Common myeloid progenitor, CD34-positive (primary cell): ENCODE measurements at regions not wholly inside any gene's neighbourhood (a gene's known extent, or its start where the extent isn't known, plus 50 kb on each side); places are given as distances from the start of the nearest gene placed in this dataset.

Experiments used
- CTCF ChIA-PET: fragments of 350-600 bp; sonication (Branson Sonifier 250); formaldehyde crosslinking; loops from one replicate; lab custom pipeline; 2021; ENCODE audit warnings: antibody characterized with exemption; lab: Charles Lee
- POLR2A ChIA-PET: fragments of 350-600 bp; sonication (Branson Sonifier 250); formaldehyde crosslinking; loops from one replicate; lab custom pipeline; 2021; ENCODE audit warnings: antibody characterized with exemption; lab: Charles Lee
- DNase-seq, 3 donors: peaks; one replicate each; pipeline versions ENCODE4 v3.0.0 to v3.0.0-alpha.2; 2013
- H3K27ac ChIP-seq, 2 experiments: 1 replicate in 1 of 2; 2 replicates in 1 of 2; pipeline ENCODE4 v1.7.0; 2013; ENCODE audit warnings: inconsistent platforms in 2 of 2, low read length in 2 of 2, mild to moderate bottlenecking in 2 of 2, low read depth in 1 of 2, moderate library complexity in 1 of 2; ENCODE audit not compliant: severe bottlenecking in 2 of 2, insufficient read depth in 1 of 2, poor library complexity in 1 of 2
- H3K27me3 ChIP-seq, 5 experiments: replicated peaks in 2 of 5; 1 replicate in 3 of 5; 2 replicates in 2 of 5; pipeline versions ENCODE4 v1.6.1 to v1.7.0; 2013; ENCODE audit warnings: low read length in 4 of 5, mild to moderate bottlenecking in 2 of 5, moderate library complexity in 2 of 5, inconsistent platforms in 1 of 5; ENCODE audit not compliant: insufficient read depth in 5 of 5, control insufficient read depth in 4 of 5
- H3K36me3 ChIP-seq, 4 experiments: 1 replicate in 2 of 4; 2 replicates in 2 of 4; pipeline versions ENCODE4 v1.6.1 to v1.7.0; 2013; ENCODE audit warnings: low read length in 3 of 4, control low read depth in 1 of 4, mild to moderate bottlenecking in 1 of 4; ENCODE audit not compliant: control insufficient read depth in 4 of 4, insufficient read depth in 4 of 4
- H3K4me1 ChIP-seq, 4 experiments: 1 replicate in 3 of 4; 2 replicates in 1 of 4; pipeline versions ENCODE4 v1.6.1 to v1.7.1; 2013; ENCODE audit warnings: low read length in 3 of 4, mild to moderate bottlenecking in 3 of 4, control low read depth in 1 of 4, inconsistent platforms in 1 of 4, moderate library complexity in 1 of 4; ENCODE audit not compliant: control insufficient read depth in 4 of 4, insufficient read depth in 4 of 4; ENCODE audit errors: control extremely low read depth in 1 of 4
- H3K4me3 ChIP-seq, 7 experiments: 1 replicate in 4 of 7; 2 replicates in 3 of 7; pipeline versions ENCODE4 v1.5.1 to v1.7.0; 2013; ENCODE audit warnings: mild to moderate bottlenecking in 7 of 7, low read length in 6 of 7, moderate library complexity in 6 of 7, inconsistent platforms in 2 of 7, low read depth in 2 of 7, control low read depth in 1 of 7; ENCODE audit not compliant: insufficient read depth in 4 of 7, control insufficient read depth in 1 of 7; ENCODE audit errors: extremely low read depth in 1 of 7
- H3K9me3 ChIP-seq, 5 experiments: 1 replicate in 4 of 5; 2 replicates in 1 of 5; pipeline versions ENCODE4 v1.6.1 to v1.7.1; 2013; ENCODE audit warnings: low read length in 4 of 5, mild to moderate bottlenecking in 2 of 5, inconsistent platforms in 1 of 5, low read depth in 1 of 5, moderate library complexity in 1 of 5; ENCODE audit not compliant: control insufficient read depth in 4 of 5, insufficient read depth in 2 of 5; ENCODE audit errors: control extremely low read depth in 1 of 5
- WGBS: methylation state at CpG from one replicate; pipeline ENCODE4 v1.1.5; 2013; ENCODE audit not compliant: insufficient coverage; 5-methylcytosine and 5-hydroxymethylcytosine counted together

- CTCF ChIA-PET = no interaction called here
- Histone ChIP-seq H3K27me3 (peaks cover 0 to 14% (median 2%) of the 10 kb centered on the region in 5 experiments), H3K27ac (no peak overlapping the region), H3K4me1 (no peaks in the 10 kb centered on the region), H3K9me3 (no peaks in the 10 kb centered on the region), H3K36me3 (no peaks in the 10 kb centered on the region), H3K4me3 (no peak overlapping the region)
- WGBS = 87% methylated on average over 17 of the region's 19 CpGs
- no peak for DNase-seq
- POLR2A ChIA-PET = no interaction called here
These were observed 191.2 kb upstream of the DIO3 start for GRCh38 chr14:101369916-101370592.

- no peaks in the 10 kb centered on the region for H3K36me3 ChIP-seq
These were observed 190.4 kb upstream of the DIO3 start for GRCh38 chr14:101370593-101371569.

DNA sequence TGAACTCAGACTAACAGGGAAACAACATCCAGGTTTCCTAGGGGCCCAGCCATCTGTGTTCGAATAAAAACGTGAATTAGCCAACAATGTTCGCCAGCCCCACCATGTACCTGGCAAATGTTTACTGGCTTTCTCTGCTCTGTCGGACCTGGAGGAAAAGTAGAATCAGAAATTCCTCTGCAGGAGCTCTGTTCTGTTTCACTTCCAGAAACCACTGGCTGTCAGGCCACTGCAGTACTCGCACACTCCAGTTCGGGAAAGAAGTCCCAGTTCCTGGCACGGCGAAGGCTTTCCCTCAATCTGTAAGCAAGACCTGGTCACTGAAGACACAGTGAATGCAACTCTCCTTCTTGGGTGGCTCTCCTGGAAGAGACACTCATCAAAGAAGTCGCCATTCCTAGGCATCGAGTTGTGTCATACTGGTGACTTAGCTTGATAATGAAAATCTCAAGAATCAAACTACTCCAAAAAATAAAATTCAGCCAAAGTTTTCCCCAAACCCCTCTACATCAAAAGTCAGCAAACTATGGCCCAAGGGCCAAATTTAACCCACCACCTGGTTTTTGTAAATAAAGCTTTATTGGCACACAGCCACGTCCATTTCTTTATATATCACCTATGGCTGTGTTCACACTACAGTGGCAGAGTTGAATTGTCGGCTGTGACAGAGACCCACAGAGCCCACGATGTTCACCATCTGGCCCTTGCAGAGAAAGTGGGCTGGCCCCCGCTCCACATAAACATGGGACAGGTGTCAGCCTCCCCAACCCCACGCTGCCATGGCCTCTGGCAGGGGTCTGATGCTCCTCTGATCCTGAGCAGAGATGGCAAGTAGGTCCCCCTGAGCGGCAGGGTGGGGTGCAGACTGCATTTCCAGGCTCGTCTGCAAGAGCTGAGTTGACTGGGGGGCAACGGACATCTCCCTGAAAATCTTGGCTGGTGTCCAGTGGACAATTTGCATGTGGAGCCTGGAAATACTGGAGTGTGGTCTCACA, 189.2 kb upstream of the DIO3 start:
- ChIA-PET CTCF (no interaction called here), POLR2A (no interaction called here)
- WGBS = 96% methylated on average over 15 of the region's 18 CpGs
- no peak overlapping the region for H3K4me3 ChIP-seq
- H3K4me1 ChIP-seq = no peaks in the 10 kb centered on the region
- DNase-seq = no peak
- no peaks in the 10 kb centered on the region for H3K36me3 ChIP-seq
- H3K9me3 ChIP-seq = no peaks in the 10 kb centered on the region
- no peak overlapping the region for H3K27ac ChIP-seq
- peaks cover 0 to 11% (median 2%) of the 10 kb centered on the region in 5 experiments for H3K27me3 ChIP-seq

More at GRCh38 chr14:101370593-101371569, 190.4 kb upstream of the DIO3 start:
- Histone ChIP-seq H3K27ac (no peak overlapping the region), H3K27me3 (peaks cover 0 to 8% (median 2%) of the 10 kb centered on the region in 5 experiments), H3K4me3 (no peak overlapping the region), H3K9me3 (no peaks in the 10 kb centered on the region), H3K4me1 (no peaks in the 10 kb centered on the region)
- CTCF ChIA-PET = no interaction called here
- POLR2A ChIA-PET = no interaction called here
- DNase-seq = no peak
- WGBS = 97% methylated on average over 9 of the region's 14 CpGs

- Histone ChIP-seq H3K9me3 (no peaks in the 10 kb centered on the region), H3K36me3 (no peaks in the 10 kb centered on the region), H3K27me3 (peaks cover 0 to 11% (median 4%) of the 10 kb centered on the region in 5 experiments), H3K4me1 (no peaks in the 10 kb centered on the region), H3K27ac (no peak overlapping the region), H3K4me3 (no peak overlapping the region)
- WGBS = 86% methylated on average over 8 of the region's 16 CpGs
- DNase-seq = no peak
- ChIA-PET POLR2A (no interaction called here), CTCF (no interaction called here)
These were observed 188.2 kb upstream of the DIO3 start for GRCh38 chr14:101372894-101373620.

- H3K4me3 ChIP-seq = no peak overlapping the region
- H3K27ac ChIP-seq = no peak overlapping the region
- H3K36me3 ChIP-seq = no peaks in the 10 kb centered on the region
- H3K9me3 ChIP-seq = no peaks in the 10 kb centered on the region
- H3K27me3 ChIP-seq = peaks cover 0 to 11% (median 4%) of the 10 kb centered on the region in 5 experiments
- POLR2A ChIA-PET = no interaction called here
- no peaks in the 10 kb centered on the region for H3K4me1 ChIP-seq
- CTCF ChIA-PET = no interaction called here
- DNase-seq = no peak
- WGBS = 94% methylated on average over 19 of the region's 22 CpGs
These were observed 187.5 kb upstream of the DIO3 start for GRCh38 chr14:101373690-101374295.
